ENCODE measurements at regions not wholly inside any gene's neighbourhood (a gene's known extent, or its start where the extent isn't known, plus 50 kb on each side); places are given as distances from the start of the nearest gene placed in this dataset.

DNA sequence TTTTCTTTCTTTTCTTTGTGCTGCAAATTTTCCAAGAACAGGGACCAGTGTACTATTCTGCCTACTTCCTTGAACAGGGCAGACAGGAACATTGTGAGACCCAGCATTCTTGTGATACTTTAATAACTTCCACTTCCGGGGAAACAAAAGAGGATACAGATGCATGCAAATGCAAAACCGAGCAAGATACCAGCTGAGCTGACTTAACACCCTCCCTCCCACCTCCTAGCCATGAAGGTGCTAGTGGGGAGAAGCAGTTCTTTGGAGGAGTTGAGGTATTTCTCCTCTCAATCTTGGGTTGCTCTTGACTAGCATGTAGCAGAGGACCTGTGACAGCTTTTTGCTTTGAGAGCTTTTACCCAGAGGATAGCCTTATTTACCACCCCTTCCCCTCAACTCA lies 111.2 kb downstream of the KLF5 start:
- TF ChIP-seq, protein P1, sequence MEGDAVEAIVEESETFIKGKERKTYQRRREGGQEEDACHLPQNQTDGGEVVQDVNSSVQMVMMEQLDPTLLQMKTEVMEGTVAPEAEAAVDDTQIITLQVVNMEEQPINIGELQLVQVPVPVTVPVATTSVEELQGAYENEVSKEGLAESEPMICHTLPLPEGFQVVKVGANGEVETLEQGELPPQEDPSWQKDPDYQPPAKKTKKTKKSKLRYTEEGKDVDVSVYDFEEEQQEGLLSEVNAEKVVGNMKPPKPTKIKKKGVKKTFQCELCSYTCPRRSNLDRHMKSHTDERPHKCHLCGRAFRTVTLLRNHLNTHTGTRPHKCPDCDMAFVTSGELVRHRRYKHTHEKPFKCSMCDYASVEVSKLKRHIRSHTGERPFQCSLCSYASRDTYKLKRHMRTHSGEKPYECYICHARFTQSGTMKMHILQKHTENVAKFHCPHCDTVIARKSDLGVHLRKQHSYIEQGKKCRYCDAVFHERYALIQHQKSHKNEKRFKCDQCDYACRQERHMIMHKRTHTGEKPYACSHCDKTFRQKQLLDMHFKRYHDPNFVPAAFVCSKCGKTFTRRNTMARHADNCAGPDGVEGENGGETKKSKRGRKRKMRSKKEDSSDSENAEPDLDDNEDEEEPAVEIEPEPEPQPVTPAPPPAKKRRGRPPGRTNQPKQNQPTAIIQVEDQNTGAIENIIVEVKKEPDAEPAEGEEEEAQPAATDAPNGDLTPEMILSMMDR (IDR thresholded peaks at IDR 0.05; ENCODE audit: insufficient read depth, low read depth, low read length), result no peak
- no peak for TF ChIP-seq EZH2 (IDR thresholded peaks at IDR 0.05; ENCODE audit: insufficient read depth, low read length)
